Thyroid gland (tissue), 4 donors: ENCODE measurements at regions not wholly inside any gene's neighbourhood (a gene's known extent, or its start where the extent isn't known, plus 50 kb on each side); places are given as distances from the start of the nearest gene placed in this dataset.

Source experiments
- DNase-seq, 2 donors: peaks; one replicate each; pipeline ENCODE4 v3.0.0-alpha.2; 2019
- H3K27ac ChIP-seq, 3 donors: fragments of 200-600 bp; sonication (generic); 1 replicate in 2 of 3; 2 replicates in 1 of 3; pipeline ENCODE4 v1.5.1; 2016 to 2019; ENCODE audit warnings: mild to moderate bottlenecking in 1 of 3, moderate library complexity in 1 of 3
- H3K27me3 ChIP-seq: fragments of 200-600 bp; sonication (generic); one replicate; pipeline ENCODE4 v1.5.1; 2019
- H3K36me3 ChIP-seq, 2 donors: fragments of 200-600 bp; sonication (generic); one replicate each; pipeline ENCODE4 v1.5.1; 2016 to 2019
- H3K4me1 ChIP-seq, 2 donors: fragments of 200-600 bp; sonication (generic); one replicate each; pipeline ENCODE4 v1.5.1; 2017 to 2019
- H3K4me3 ChIP-seq, 3 donors: fragments of 200-600 bp; sonication (generic); replicated peaks in 1 of 3; 1 replicate in 2 of 3; 2 replicates in 1 of 3; pipeline ENCODE4 v1.5.1; 2016; ENCODE audit warnings: mild to moderate bottlenecking in 1 of 3
- H3K9me3 ChIP-seq: fragments of 200-600 bp; sonication (generic); one replicate; pipeline ENCODE4 v1.5.1; 2017
- CTCF ChIP-seq, 6 experiments: fragments of 200-600 bp in 3 of 6; fragments of 450-650 bp in 3 of 6; sonication (generic) in 3 of 6; IDR thresholded peaks; one replicate each; pipeline ENCODE4 v1.5.1; 2016 to 2019; ENCODE audit warnings: antibody characterized with exemption in 6 of 6, mild to moderate bottlenecking in 2 of 6, inconsistent platforms in 1 of 6, moderate library complexity in 1 of 6
- POLR2A ChIP-seq, 2 donors: fragments of 450-650 bp; IDR thresholded peaks; one replicate each; pipeline ENCODE4 v1.6.1; 2017; ENCODE audit warnings: antibody characterized with exemption in 2 of 2, mild to moderate bottlenecking in 2 of 2, moderate library complexity in 1 of 2
- WGBS, 2 donors: methylation state at CpG; one replicate each; pipeline ENCODE4 v1.1.5; 2017; 5-methylcytosine and 5-hydroxymethylcytosine counted together
- intact Hi-C: fragments of 100-400 bp; cut with DNase I; formaldehyde crosslinking; loops from one replicate; pipeline ENCODE4 v1.15.1; 2023

GRCh38 chr5:42301349-42301748, 121.9 kb upstream of the GHR start:
- no peaks in the 10 kb centered on the region for H3K27me3 ChIP-seq
- no peaks in the 10 kb centered on the region for H3K4me1 ChIP-seq
- no peak overlapping the region for H3K27ac ChIP-seq
- 84 to 88% methylated on average over 4 of the region's 4 CpGs for WGBS, 2 donors
- DNase-seq, result no peak
- H3K36me3 ChIP-seq, result no peaks in the 10 kb centered on the region
- H3K9me3 ChIP-seq, result no peaks in the 10 kb centered on the region
- TF ChIP-seq POLR2A (IDR thresholded peaks at IDR 0.05) (no peak), CTCF (IDR thresholded peaks at IDR 0.05) (no peak)
- intact Hi-C loops, result no loop called here
- H3K4me3 ChIP-seq, result no peak overlapping the region

GRCh38 chr5:42302186-42302585, 121.1 kb upstream of the GHR start:
- Histone ChIP-seq H3K27ac (no peak overlapping the region), H3K27me3 (no peaks in the 10 kb centered on the region), H3K4me3 (no peak overlapping the region), H3K9me3 (no peaks in the 10 kb centered on the region), H3K36me3 (no peaks in the 10 kb centered on the region), H3K4me1 (no peaks in the 10 kb centered on the region)
- WGBS, 2 donors, result 75 to 82% methylated on average over 1 of the region's 1 CpG
- intact Hi-C loops, result no loop called here
- TF ChIP-seq CTCF (IDR thresholded peaks at IDR 0.05) (no peak), POLR2A (IDR thresholded peaks at IDR 0.05) (no peak)
- DNase-seq, result no peak

- H3K4me3 ChIP-seq, result no peak overlapping the region
- no peak overlapping the region for H3K27ac ChIP-seq
- DNase-seq, result no peak
- H3K36me3 ChIP-seq, result no peaks in the 10 kb centered on the region
- H3K4me1 ChIP-seq, result no peaks in the 10 kb centered on the region
- WGBS, 2 donors, result 66 to 77% methylated on average over 1 of the region's 1 CpG
- TF ChIP-seq POLR2A (IDR thresholded peaks at IDR 0.05) (no peak), CTCF (IDR thresholded peaks at IDR 0.05) (no peak)
- H3K27me3 ChIP-seq, result no peaks in the 10 kb centered on the region
- H3K9me3 ChIP-seq, result no peaks in the 10 kb centered on the region
- intact Hi-C loops, result no loop called here
These were observed 117.0 kb upstream of the GHR start for GRCh38 chr5:42306287-42306686.

- TF ChIP-seq POLR2A (IDR thresholded peaks at IDR 0.05) (no peak), CTCF (IDR thresholded peaks at IDR 0.05) (no peak)
- Histone ChIP-seq H3K4me3 (no peak overlapping the region), H3K27me3 (no peaks in the 10 kb centered on the region), H3K36me3 (no peaks in the 10 kb centered on the region), H3K4me1 (no peaks in the 10 kb centered on the region), H3K27ac (no peak overlapping the region), H3K9me3 (no peaks in the 10 kb centered on the region)
- no peak for DNase-seq
- intact Hi-C loops, result no loop called here
These were observed 113.4 kb upstream of the GHR start for GRCh38 chr5:42309865-42310264.

GRCh38 chr5:42315214-42315613, 108.0 kb upstream of the GHR start:
- no peaks in the 10 kb centered on the region for H3K4me1 ChIP-seq
- no peaks in the 10 kb centered on the region for H3K27me3 ChIP-seq
- no peak overlapping the region for H3K4me3 ChIP-seq
- intact Hi-C loops, result no loop called here
- no peaks in the 10 kb centered on the region for H3K9me3 ChIP-seq
- TF ChIP-seq POLR2A (IDR thresholded peaks at IDR 0.05), result no peak
- no peak for TF ChIP-seq CTCF (IDR thresholded peaks at IDR 0.05)
- no peak for DNase-seq
- WGBS, 2 donors, result 69 to 75% methylated on average over 2 of the region's 2 CpGs
- H3K27ac ChIP-seq, result no peak overlapping the region
- H3K36me3 ChIP-seq, result no peaks in the 10 kb centered on the region
